HG03575 (cell line): ENCODE measurements at regions not wholly inside any gene's neighbourhood (a gene's known extent, or its start where the extent isn't known, plus 50 kb on each side); places are given as distances from the start of the nearest gene placed in this dataset.

Source experiments
- ATAC-seq: cut with Tn5 transposase; IDR thresholded peaks from one replicate; pipeline ENCODE4 v1.9.1; 2021; ENCODE audit not compliant: unreplicated experiment, insufficient number of reproducible peaks, low FRiP score; ENCODE audit errors: extremely low read depth

GRCh38 chr3:34207002-34207401, 408.6 kb downstream of the PDCD6IP start:
- no peak for ATAC-seq

GRCh38 chr3:34207806-34208205, 409.4 kb downstream of the PDCD6IP start:
- ATAC-seq: no peak

GRCh38 chr3:34212175-34212574, 413.7 kb downstream of the PDCD6IP start:
- no peak for ATAC-seq

- no peak for ATAC-seq
Measured at GRCh38 chr3:34212656-34213055, 414.2 kb downstream of the PDCD6IP start.

GRCh38 chr3:34213478-34213877, 415.0 kb downstream of the PDCD6IP start:
- ATAC-seq: no peak

- ATAC-seq: no peak
Measured at GRCh38 chr3:34216711-34217335, 418.4 kb downstream of the PDCD6IP start.

GRCh38 chr3:34218706-34219385, 420.4 kb downstream of the PDCD6IP start:
- ATAC-seq: no peak

GRCh38 chr3:34219556-34219955, 421.1 kb downstream of the PDCD6IP start:
- ATAC-seq: no peak

GRCh38 chr3:34225821-34226366, 427.5 kb downstream of the PDCD6IP start:
- ATAC-seq: no peak

GRCh38 chr3:34229876-34230275, 431.4 kb downstream of the PDCD6IP start:
- no peak for ATAC-seq

GRCh38 chr3:34235096-34235495, 436.7 kb downstream of the PDCD6IP start:
- ATAC-seq: no peak

- no peak for ATAC-seq
Measured at GRCh38 chr3:34237946-34238345, 439.5 kb downstream of the PDCD6IP start.

GRCh38 chr3:34238407-34238806, 440.0 kb downstream of the PDCD6IP start:
- no peak for ATAC-seq

- ATAC-seq: no peak
Measured at GRCh38 chr3:34239287-34239686, 440.9 kb downstream of the PDCD6IP start.

- no peak for ATAC-seq
Measured at GRCh38 chr3:34239875-34240274, 441.4 kb downstream of the PDCD6IP start.

GRCh38 chr3:34247401-34247800, 449.0 kb downstream of the PDCD6IP start:
- ATAC-seq: no peak

GRCh38 chr3:34248352-34248751, 449.9 kb downstream of the PDCD6IP start:
- peak; percentile 76 for ATAC-seq

- ATAC-seq: no peak
Measured at GRCh38 chr3:34254285-34254684, 455.9 kb downstream of the PDCD6IP start.

GRCh38 chr3:34256021-34256420, 457.6 kb downstream of the PDCD6IP start:
- no peak for ATAC-seq

- ATAC-seq: no peak
Measured at GRCh38 chr3:34256791-34257190, 458.4 kb downstream of the PDCD6IP start.
